HEK293 (cell line): ENCODE measurements at regions not wholly inside any gene's neighbourhood (a gene's known extent, or its start where the extent isn't known, plus 50 kb on each side); places are given as distances from the start of the nearest gene placed in this dataset.

Experiments used
- CTCF ChIA-PET: fragments of 350-600 bp; formaldehyde crosslinking; extraction: SDS; loops from one replicate; lab custom pipeline; 2021; ENCODE audit warnings: antibody characterized with exemption; lab: Yijun Ruan, JAX
- POLR2A ChIA-PET: fragments of 300-600 bp; formaldehyde crosslinking; extraction: SDS; loops from one replicate; lab custom pipeline; 2020; ENCODE audit warnings: antibody characterized with exemption, inconsistent platforms; lab: Yijun Ruan, JAX
- H3K27ac ChIP-seq: fragments of 200-500 bp; sonication (Bioruptor generic); 2 replicates; pipeline ENCODE4 v1.5.1; 2014; ENCODE audit warnings: low read depth, low read length, control low read depth, inconsistent platforms; ENCODE audit errors: extremely low read depth
- H3K36me3 ChIP-seq, 2 experiments: fragments of 200-500 bp in 1 of 2; sonication (Bioruptor generic) in 1 of 2; 1 replicate in 1 of 2; 2 replicates in 1 of 2; pipeline ENCODE4 v1.5.1; 2014 to 2017; ENCODE audit warnings: inconsistent platforms in 2 of 2, low read length in 2 of 2; ENCODE audit not compliant: control insufficient read depth in 2 of 2, insufficient read depth in 1 of 2
- H3K4me1 ChIP-seq: fragments of 200-500 bp; sonication (Bioruptor generic); 2 replicates; pipeline ENCODE4 v1.5.1; 2014; ENCODE audit warnings: mild to moderate bottlenecking, low read length, inconsistent platforms; ENCODE audit not compliant: control insufficient read depth, insufficient read depth
- H3K4me3 ChIP-seq: 2 replicates; pipeline ENCODE4 v1.5.1; 2011; ENCODE audit warnings: low read depth, mild to moderate bottlenecking, control low read depth, low read length, moderate library complexity
- H3K9me3 ChIP-seq: fragments of 200-500 bp; sonication (Bioruptor generic); 2 replicates; pipeline ENCODE4 v1.5.1; 2014; ENCODE audit warnings: low read depth, low read length, inconsistent platforms; ENCODE audit not compliant: control insufficient read depth, insufficient read depth
- CTCF ChIP-seq: fragments of 450-650 bp; formaldehyde crosslinking; IDR thresholded peaks from 2 replicates; pipeline ENCODE4 v1.5.1; 2016; ENCODE audit warnings: missing biosample characterization, missing genetic modification characterization
- KLF9 ChIP-seq: fragments of 450-650 bp; formaldehyde crosslinking; IDR thresholded peaks from 2 replicates; pipeline ENCODE4 v1.5.1; 2016; ENCODE audit warnings: missing biosample characterization, missing genetic modification characterization, low read depth
- PRDM6 ChIP-seq: fragments of 450-650 bp; formaldehyde crosslinking; IDR thresholded peaks from 2 replicates; pipeline ENCODE4 v1.5.1; 2017; ENCODE audit warnings: missing biosample characterization, missing genetic modification characterization
- RBAK ChIP-seq: fragments of 450-650 bp; formaldehyde crosslinking; IDR thresholded peaks from 2 replicates; pipeline ENCODE4 v1.5.1; 2016; ENCODE audit warnings: missing biosample characterization, missing genetic modification characterization
- ZBTB7A ChIP-seq: fragments of 450-650 bp; formaldehyde crosslinking; IDR thresholded peaks from 2 replicates; pipeline ENCODE4 v1.5.1; 2016; ENCODE audit warnings: low read depth, missing biosample characterization, missing genetic modification characterization
- ZFP69B ChIP-seq: fragments of 450-650 bp; formaldehyde crosslinking; IDR thresholded peaks from 2 replicates; pipeline ENCODE4 v1.5.1; 2016; ENCODE audit warnings: missing biosample characterization, missing genetic modification characterization
- ZNF138 ChIP-seq: fragments of 450-650 bp; formaldehyde crosslinking; IDR thresholded peaks from 2 replicates; pipeline ENCODE4 v1.5.1; 2016; ENCODE audit warnings: missing biosample characterization, missing genetic modification characterization, borderline replicate concordance
- ZNF292 ChIP-seq: fragments of 450-650 bp; formaldehyde crosslinking; IDR thresholded peaks from 2 replicates; pipeline ENCODE4 v1.5.1; 2016; ENCODE audit warnings: low read depth, missing biosample characterization, missing genetic modification characterization, borderline replicate concordance
- ZNF302 ChIP-seq: fragments of 450-650 bp; formaldehyde crosslinking; IDR thresholded peaks from 2 replicates; pipeline ENCODE4 v1.5.1; 2016; ENCODE audit warnings: missing biosample characterization, missing genetic modification characterization, low read depth
- ZNF473 ChIP-seq: fragments of 450-650 bp; formaldehyde crosslinking; IDR thresholded peaks from 2 replicates; pipeline ENCODE4 v1.5.1; 2017; ENCODE audit warnings: missing biosample characterization, missing genetic modification characterization
- ZNF561 ChIP-seq: fragments of 450-650 bp; IDR thresholded peaks from 2 replicates; pipeline ENCODE4 v1.5.1; 2018; ENCODE audit warnings: missing biosample characterization, missing genetic modification characterization, borderline replicate concordance
- ZNF596 ChIP-seq: fragments of 450-650 bp; IDR thresholded peaks from 2 replicates; pipeline ENCODE4 v1.5.0; 2018; ENCODE audit warnings: missing biosample characterization, mild to moderate bottlenecking, missing genetic modification characterization, moderate library complexity
- ZNF624 ChIP-seq: fragments of 450-650 bp; formaldehyde crosslinking; IDR thresholded peaks from 2 replicates; pipeline ENCODE4 v1.5.1; 2017; ENCODE audit warnings: missing biosample characterization, missing genetic modification characterization
- ZNF626 ChIP-seq: fragments of 450-650 bp; sonication (Bioruptor Pico); formaldehyde crosslinking; IDR thresholded peaks from 2 replicates; pipeline ENCODE4 v1.5.1; 2018; ENCODE audit warnings: missing biosample characterization, missing genetic modification characterization, inconsistent platforms
- ZNF645 ChIP-seq: fragments of 450-650 bp; formaldehyde crosslinking; IDR thresholded peaks from 2 replicates; pipeline ENCODE4; 2016; ENCODE audit warnings: missing biosample characterization, missing genetic modification characterization
- ZNF776 ChIP-seq: fragments of 450-650 bp; formaldehyde crosslinking; IDR thresholded peaks from 2 replicates; pipeline ENCODE4 v1.5.0; 2017; ENCODE audit warnings: missing biosample characterization, missing genetic modification characterization, borderline replicate concordance

GRCh38 chr2:40511661-40512213 lies 59.8 kb upstream of the SLC8A1 start:
- Histone ChIP-seq H3K4me1 (no peaks in the 10 kb centered on the region), H3K9me3 (no peaks in the 10 kb centered on the region), H3K27ac (no peak overlapping the region), H3K4me3 (no peak overlapping the region), H3K36me3 (no peaks in the 10 kb centered on the region)
- no peak for TF ChIP-seq ZBTB7A (tag by site-specific recombination)
- TF ChIP-seq ZNF626, result no peak
- no peak for TF ChIP-seq ZFP69B (tag by site-specific recombination)
- no peak for TF ChIP-seq KLF9
- CTCF ChIA-PET, result interaction anchor here (0.7 kb wide), 1 partner anchor 18 kb away, joined by 4 read pairs; no protein-coding TSS in a partner anchor
- POLR2A ChIA-PET, result no interaction called here

- TF ChIP-seq PRDM6 (tag by site-specific recombination) (no peak), CTCF (tag by site-specific recombination) (no peak), ZNF596 (tag by site-specific recombination) (no peak), ZNF292 (tag by site-specific recombination) (no peak)
- TF ChIP-seq, all 188 proteins: peak for 0
- CTCF ChIA-PET, result interaction anchor here (0.7 kb wide), 1 partner anchor 610 kb away, joined by 4 read pairs; no protein-coding TSS in a partner anchor
- POLR2A ChIA-PET, result no interaction called here
Observed at GRCh38 chr2:40512256-40512655, 60.4 kb upstream of the SLC8A1 start.

GRCh38 chr2:40513201-40513600 lies 61.3 kb upstream of the SLC8A1 start:
- TF ChIP-seq ZNF302 (tag by site-specific recombination) (no peak), ZNF624 (no peak), RBAK (tag by site-specific recombination) (no peak), ZNF138 (tag by site-specific recombination) (no peak), ZNF645 (tag by site-specific recombination) (no peak), ZNF473 (tag by site-specific recombination) (no peak), ZNF561 (tag by site-specific recombination) (no peak), ZFP69B (tag by site-specific recombination) (no peak), ZNF776 (no peak)
- ChIA-PET CTCF (interaction anchor here (0.7 kb wide), 1 partner anchor 610 kb away, joined by 4 read pairs; no protein-coding TSS in a partner anchor), POLR2A (no interaction called here)
- no peaks in the 10 kb centered on the region for H3K36me3 ChIP-seq
- H3K4me3 ChIP-seq, result no peak overlapping the region
- no peaks in the 10 kb centered on the region for H3K9me3 ChIP-seq
- no peaks in the 10 kb centered on the region for H3K4me1 ChIP-seq
- H3K27ac ChIP-seq, result no peak overlapping the region

More at GRCh38 chr2:40512256-40512655, 60.4 kb upstream of the SLC8A1 start:
- Histone ChIP-seq H3K4me1 (no peaks in the 10 kb centered on the region), H3K4me3 (no peak overlapping the region), H3K36me3 (no peaks in the 10 kb centered on the region), H3K9me3 (no peaks in the 10 kb centered on the region), H3K27ac (no peak overlapping the region)
